ENCODE measurements at regions not wholly inside any gene's neighbourhood (a gene's known extent, or its start where the extent isn't known, plus 50 kb on each side); places are given as distances from the start of the nearest gene placed in this dataset.

GRCh38 chr2:203789618-203790017 lies 78.0 kb upstream of the CTLA4 start:
- no peak for DNase-seq

GRCh38 chr2:203790134-203790852 lies 77.3 kb upstream of the CTLA4 start:
- DNase-seq, result no peak

GRCh38 chr2:203796248-203797010 lies 71.1 kb upstream of the CTLA4 start:
- no peak for DNase-seq

GRCh38 chr2:203797276-203797675 lies 70.3 kb upstream of the CTLA4 start:
- no peak for DNase-seq

GRCh38 chr2:203797712-203798111 lies 69.9 kb upstream of the CTLA4 start:
- no peak for DNase-seq

- no peak for DNase-seq
Observed at GRCh38 chr2:203798296-203799087, 69.1 kb upstream of the CTLA4 start.

DNA sequence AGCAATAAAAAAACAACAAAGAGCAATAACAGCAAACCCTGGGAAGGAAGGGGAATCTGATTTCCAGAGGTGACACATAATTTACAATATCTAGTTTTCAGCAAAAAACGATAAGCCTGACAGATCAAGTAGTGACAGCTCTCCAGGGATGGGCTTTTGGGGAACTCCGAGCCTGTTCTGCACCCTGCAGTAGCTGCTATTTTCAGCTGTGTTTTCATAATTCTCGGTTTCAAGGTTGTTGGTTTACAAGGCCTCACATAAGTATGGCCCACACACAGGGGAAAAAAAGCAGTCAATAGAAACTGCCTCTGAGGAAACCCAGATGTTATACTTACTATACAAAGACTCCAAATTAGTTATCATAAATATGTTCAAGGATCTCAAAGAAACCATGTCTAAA lies 67.7 kb upstream of the CTLA4 start:
- no peak for DNase-seq

- no peak for DNase-seq
Observed at GRCh38 chr2:203800783-203801182, 66.8 kb upstream of the CTLA4 start.

DNA sequence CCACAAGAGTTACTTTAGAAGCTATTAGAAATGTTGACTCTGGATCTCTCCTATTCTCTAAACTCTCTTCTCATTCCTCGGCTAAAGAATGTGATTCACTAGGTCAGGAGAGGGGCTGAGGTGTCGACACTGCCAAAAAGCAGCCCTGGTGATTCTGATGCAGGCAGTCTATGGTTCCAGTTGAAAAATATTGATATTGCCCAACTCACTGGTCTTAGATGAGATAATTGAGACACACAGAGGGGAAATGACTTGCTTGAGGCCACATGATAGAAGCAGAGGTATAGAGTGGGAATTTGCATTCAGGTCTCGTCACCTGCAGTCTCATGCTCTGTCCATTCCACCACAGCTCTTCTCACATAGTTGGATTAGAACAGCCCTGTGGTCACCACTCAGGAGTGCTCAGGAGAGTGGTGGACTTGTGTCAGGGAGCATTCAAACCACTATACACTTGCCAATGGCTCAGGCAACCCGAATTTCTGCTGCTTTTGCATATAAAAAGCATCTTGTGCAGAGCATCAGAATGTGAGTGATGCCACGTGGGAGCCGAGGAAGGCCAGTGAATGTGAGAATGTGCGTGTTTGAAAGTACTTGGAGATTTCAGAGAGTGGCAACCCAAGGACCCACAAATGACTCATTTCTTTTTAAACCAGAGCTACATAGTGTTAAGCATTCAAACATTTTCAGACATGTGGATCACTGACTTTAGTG lies 65.1 kb upstream of the CTLA4 start:
- DNase-seq, result no peak

DNA sequence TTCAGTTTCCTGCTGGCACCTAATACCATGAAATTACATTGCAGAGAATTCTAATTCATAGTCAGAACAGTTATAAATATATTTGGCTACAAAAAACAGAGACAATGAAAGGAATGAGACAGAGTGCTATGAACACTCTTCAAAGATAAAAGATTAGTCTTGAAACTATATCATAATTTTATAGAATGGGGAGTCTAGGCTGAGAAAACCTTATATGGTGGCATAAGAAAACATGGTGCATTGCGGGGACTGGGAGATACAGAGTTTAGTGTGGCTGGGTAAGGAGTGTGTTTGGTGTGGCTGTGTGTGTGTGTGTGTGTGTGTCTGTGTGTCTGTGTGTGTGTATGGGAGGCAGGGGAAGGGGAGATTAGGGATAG lies 64.5 kb upstream of the CTLA4 start:
- DNase-seq, result no peak

DNA sequence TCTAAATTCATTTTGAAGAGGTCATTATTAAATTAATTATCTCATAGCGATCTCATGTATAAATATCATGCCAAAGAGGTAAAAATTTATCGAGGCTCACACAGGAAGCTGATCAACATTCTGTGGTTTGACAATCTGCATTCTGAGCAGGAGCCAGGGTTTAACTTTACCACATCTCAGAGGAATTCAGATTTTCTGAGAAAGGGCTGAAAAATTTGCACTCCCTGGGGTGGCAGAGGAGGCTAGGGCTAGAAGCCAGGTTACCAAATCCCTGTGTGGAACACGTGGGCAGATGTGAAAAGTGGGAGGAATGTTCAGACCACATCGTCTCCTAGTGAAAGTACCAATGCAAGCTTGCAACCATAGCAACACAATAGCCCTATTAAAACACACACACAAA lies 63.5 kb upstream of the CTLA4 start:
- peak in 4 of 56 donors; percentile 0 to 38 (median 10) for DNase-seq

DNA sequence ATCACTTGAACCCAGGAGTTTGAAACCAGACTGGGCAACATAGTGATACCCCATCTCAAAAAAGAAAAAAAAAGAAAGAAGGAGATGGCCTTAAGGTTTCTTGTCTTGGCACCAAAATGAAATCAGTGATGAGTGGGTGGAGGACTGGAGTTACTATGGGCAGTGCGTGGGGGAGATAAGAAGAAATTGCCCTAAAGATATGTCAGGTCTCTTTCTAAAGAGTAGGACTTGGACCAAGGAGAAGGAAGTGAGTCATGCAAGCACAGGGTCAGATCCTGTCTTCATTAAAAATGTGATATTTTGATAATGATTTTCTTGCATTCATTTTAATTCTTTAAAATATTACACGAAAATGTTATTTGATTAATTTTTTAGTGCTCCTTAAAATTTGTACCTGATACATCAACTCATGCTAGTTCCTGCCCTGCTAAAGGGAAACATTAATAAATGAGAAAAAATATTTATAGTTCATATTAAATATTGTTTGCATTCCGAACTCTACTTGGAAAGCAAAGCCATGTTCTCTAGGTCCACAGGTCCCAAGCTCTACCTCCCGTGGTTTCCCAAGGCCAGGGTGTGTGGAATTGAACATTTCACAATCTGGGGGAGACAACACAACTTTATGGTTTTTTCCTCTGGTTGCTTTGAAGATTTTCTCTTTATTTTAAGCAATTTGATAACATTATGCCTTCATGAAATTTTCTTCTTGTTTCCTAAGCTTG lies 62.6 kb upstream of the CTLA4 start:
- no peak for DNase-seq

DNA sequence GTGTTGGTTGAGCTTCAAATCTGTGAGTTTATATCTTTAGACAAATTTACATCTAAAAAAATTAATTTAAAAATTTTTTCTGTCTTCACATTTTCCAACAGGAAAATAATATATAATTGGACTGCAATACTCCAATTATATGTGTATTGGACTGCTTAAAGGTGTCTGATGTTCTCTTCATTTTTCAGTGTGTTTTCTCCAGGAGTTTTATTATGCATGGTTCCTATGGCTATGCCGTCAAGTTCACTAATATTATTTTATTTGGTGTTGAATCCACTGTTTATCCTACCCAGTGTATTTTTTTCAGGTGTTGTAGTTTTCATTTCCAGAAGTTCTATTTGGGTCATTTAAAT lies 62.1 kb upstream of the CTLA4 start:
- DNase-seq, result no peak

GRCh38 chr2:203806761-203807160 lies 60.8 kb upstream of the CTLA4 start:
- no peak for DNase-seq

DNA sequence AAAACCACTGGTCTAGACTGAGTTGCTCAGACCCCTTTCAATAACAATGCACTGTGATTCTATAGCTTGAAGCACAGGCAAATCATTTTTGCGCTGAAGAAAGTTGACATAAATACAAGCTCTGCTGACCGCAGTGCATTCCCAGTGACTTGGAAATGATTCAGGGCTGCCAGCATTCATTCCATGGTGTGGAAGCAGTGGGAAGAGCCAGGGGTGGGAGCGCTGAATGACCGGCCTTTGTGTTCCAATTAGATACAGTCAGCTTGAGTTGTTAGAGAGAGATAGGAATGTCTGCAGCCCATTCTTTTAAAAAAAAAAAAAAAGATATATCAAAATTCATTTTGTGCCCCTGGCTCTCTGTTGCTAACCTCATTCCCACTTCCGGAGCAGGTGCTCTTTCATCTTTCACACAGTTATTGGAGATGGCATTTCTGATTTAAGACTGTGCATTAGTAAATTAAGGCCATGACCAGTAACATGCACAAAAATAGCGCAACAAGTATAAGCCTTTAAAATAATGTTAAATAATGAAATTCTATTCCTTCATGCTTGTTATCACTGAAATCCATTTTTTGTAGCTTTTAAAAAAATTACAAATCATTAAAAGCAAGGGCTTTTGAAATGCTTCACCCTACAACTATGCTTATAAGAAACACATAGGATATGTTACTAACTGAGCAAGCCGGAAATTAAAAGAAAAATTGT lies 59.4 kb upstream of the CTLA4 start:
- peak in 1 of 56 donors; percentile 6 for DNase-seq

DNA sequence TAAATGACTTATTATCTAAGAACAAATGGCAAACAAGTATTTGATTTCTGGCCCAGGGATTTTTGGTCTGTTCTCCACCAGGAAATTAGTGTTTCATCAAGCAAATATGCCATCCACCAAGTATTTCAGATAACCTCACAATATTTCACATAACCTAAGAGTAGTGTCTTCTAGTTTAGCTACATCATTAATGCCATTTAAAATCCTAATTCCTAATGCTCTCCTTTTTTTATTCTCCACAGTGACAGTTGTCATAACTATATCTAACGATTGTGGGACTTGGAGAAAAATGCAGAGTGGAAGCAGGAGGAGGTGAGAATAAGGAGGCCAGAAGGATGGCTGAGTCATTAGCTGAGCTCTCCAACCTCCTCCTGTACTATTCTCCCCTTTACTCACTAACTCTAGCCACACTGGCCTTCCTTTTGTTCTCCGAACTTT lies 58.5 kb upstream of the CTLA4 start:
- DNase-seq, result no peak

DNA sequence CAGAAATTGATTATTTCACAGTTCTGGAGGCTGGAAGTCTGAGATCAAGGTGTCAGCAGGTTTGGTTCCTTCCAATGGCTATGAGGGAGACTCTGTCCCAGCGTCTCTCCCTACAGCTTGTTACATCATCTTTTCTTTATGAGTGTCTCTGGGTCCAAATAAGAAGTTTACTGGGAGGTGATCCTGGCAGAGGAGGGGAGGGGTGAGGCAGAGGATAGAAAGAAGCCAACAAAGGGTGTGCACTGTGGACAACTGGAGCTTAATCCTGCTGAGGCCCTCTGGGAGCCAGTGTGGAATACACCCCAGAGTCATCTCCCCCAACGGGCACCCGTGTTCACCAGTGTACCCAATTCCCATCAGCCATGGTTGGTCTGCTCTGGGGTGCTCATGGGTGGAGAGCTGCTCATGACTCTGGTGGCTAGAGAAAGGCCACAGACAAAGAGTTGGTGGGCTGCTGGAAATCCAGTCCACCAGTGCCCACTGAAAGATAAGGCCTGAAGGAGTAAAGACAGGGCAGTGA lies 57.5 kb upstream of the CTLA4 start:
- no peak for DNase-seq

- DNase-seq, result peak in 5 of 56 donors; percentile 3 to 41 (median 17)
Observed at GRCh38 chr2:203811491-203812221, 55.9 kb upstream of the CTLA4 start.

Data from nucleus accumbens (tissue), 56 donors.